Glomerular visceral epithelial cell (primary cell): ENCODE measurements at regions not wholly inside any gene's neighbourhood (a gene's known extent, or its start where the extent isn't known, plus 50 kb on each side); places are given as distances from the start of the nearest gene placed in this dataset.
A peak's percentile ranks its signal among the peaks of the same experiment; 100 is the strongest.

Source experiments
- DNase-seq: peaks from one replicate; pipeline ENCODE4 v3.0.0-alpha.2; 2016; ENCODE audit errors: extremely low spot score

DNA sequence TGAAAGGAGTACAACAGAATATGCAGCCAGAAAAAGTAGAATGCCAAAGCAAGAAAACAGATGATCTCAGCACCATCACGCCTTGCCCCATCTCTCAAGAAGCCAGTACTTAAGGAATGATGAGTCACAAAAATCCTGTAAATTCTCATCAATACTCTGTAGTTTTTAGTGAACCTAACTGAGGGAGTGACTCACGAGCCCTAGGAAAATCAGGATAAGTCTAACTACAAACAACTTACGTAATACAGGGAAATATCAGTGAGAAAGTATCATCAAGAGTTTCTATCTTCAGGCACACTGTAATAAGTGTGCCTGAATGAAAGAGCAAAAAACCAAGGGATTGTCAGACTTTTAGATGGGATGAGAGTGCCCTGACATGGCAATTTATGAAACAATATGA is 644.4 kb downstream of the STPG2 start:
- peak; percentile 53 for DNase-seq

DNA sequence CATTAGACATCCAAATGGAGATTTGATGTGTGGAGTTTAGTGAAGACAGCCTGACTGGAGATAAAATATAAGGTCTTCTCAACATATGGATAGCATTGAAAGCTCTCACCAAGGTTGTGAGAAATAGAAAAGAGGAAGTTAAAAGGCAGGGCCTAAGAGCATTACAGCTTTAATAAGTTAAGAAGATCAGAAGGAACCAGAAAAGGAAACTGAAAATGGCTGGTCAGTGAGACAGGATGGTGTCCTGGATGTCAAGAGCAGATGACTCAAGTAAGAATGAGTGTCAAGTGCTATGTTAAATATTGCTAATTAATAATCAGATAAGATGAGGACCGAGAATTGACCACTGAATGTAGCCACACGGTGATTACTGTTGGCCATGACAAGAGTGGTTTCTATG is 642.9 kb downstream of the STPG2 start:
- no peak for DNase-seq

DNA sequence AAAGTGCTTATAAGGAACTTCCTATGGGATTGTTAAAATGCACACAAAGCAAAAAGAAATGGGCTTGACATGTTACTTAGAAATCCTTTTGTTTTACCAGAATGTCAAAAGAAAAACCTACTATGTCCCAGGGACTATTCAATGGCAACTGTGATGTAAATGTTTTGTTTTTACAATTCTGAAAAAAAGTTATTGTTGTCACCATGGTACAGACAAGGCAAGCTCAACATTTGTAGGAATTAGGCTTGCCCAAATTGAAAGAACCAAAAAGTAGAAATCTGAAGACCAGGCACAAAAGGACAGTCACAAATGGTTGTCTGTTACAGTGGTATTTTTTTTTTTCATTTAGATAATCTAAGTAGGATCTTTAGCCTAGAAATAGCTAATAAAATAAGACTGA is 638.6 kb downstream of the STPG2 start:
- no peak for DNase-seq

GRCh38 chr4:97507587-97508245 is 635.6 kb downstream of the STPG2 start:
- peak; percentile 52 for DNase-seq
